HG03558 (cell line): ENCODE measurements at regions not wholly inside any gene's neighbourhood (a gene's known extent, or its start where the extent isn't known, plus 50 kb on each side); places are given as distances from the start of the nearest gene placed in this dataset.
"Not testable (repeated sequence)": the region's sequence is repeated elsewhere in the genome, so short reads cannot be mapped to it uniquely, and the experiment has no call there.

Source experiments
- ATAC-seq: cut with Tn5 transposase; IDR thresholded peaks from one replicate; pipeline ENCODE4 v1.9.1; 2021; ENCODE audit warnings: moderate number of reproducible peaks; ENCODE audit not compliant: unreplicated experiment; ENCODE audit errors: extremely low read depth

- ATAC-seq = not testable (repeated sequence)
Observed at GRCh38 chrX:108896349-108896748, 160.0 kb upstream of the IRS4 start.

- no peak for ATAC-seq
Observed at GRCh38 chrX:108892501-108892900, 156.1 kb upstream of the IRS4 start.

GRCh38 chrX:108875548-108875947 is 139.2 kb upstream of the IRS4 start:
- ATAC-seq = no peak

DNA sequence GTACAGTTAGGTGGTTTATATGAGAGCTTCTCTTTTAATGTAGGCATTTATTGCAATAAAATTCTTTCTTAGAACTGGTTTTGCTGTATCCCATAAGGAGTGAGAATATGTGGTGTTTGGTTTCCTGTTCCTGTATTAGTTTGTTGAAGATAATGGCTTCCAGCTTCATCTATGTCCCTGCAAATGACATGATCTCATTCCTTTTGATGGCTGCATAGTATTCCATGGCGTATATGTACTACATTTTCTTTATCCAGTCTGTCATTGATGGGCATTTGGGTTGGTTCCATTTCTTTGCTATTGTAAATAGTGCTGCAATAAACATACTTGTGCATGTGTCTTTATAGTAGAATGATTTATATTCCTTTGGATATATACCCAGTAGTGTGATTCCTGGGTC is 106.7 kb upstream of the IRS4 start:
- ATAC-seq = not testable (repeated sequence)

- ATAC-seq = no peak
Observed at GRCh38 chrX:108833993-108834392, 97.6 kb upstream of the IRS4 start.

DNA sequence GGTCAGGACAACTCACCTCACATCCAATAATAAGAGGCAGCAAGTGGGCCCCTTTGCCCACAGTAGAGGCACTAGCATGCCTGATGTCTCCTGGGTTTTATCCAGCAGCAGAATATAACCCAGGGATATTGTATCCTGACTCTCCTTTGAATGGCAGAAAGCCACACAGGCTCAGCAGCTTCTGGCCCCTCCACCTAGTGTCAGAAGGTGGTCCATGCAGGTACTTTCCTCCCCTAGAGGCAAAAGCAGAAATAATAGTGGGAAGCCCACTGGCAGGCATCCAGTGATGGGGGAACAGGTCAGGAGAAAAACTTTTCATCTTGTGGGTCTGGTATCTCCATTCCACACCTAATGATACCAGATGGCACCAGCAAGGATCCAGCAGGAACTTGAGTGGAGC is 75.5 kb upstream of the IRS4 start:
- no peak for ATAC-seq

DNA sequence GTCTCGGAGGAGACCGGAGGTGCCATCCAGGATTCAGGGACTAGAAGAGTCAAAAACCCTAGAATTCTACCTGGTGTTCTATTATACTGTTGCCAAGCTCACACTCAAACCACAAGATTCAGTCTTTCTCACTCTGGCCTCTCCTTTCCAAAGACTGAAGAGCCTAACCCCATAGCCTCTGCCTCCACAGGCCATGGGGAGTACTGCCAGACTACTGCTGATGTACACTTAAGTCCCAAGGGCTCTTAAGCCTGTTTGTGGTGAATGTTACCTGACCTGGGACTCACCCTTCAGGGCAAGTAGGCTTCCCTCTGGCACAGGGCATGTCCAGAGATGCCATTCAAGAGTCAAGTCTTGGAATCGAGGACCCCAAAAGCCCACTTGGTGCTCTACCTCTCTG is 58.9 kb upstream of the IRS4 start:
- no peak for ATAC-seq
